Aorta (tissue), 5 donors: ENCODE measurements at regions not wholly inside any gene's neighbourhood (a gene's known extent, or its start where the extent isn't known, plus 50 kb on each side); places are given as distances from the start of the nearest gene placed in this dataset.

Experiments used
- ATAC-seq: fragments of 200-7000 bp; cut with Tn5 transposase; one replicate; pipeline ENCODE4 v1.9.1; 2022; ENCODE audit warnings: moderate library complexity; ENCODE audit not compliant: low FRiP score
- DNase-seq, 2 donors: peaks; one replicate each; pipeline ENCODE4 v3.0.0-alpha.2; 2020
- H3K27ac ChIP-seq, 2 donors: one replicate each; pipeline ENCODE4 v1.5.1; 2013; ENCODE audit warnings: low read length in 2 of 2, mild to moderate bottlenecking in 2 of 2, moderate library complexity in 2 of 2, control low read depth in 1 of 2, inconsistent platforms in 1 of 2, low read depth in 1 of 2
- H3K27me3 ChIP-seq, 2 donors: one replicate each; pipeline ENCODE4 v1.6.1; 2013; ENCODE audit warnings: control low read depth in 1 of 2, low read length in 1 of 2, mild to moderate bottlenecking in 1 of 2, moderate library complexity in 1 of 2; ENCODE audit not compliant: insufficient read depth in 2 of 2, control insufficient read depth in 1 of 2
- H3K36me3 ChIP-seq, 2 donors: one replicate each; pipeline ENCODE4 v1.6.1; 2013; ENCODE audit warnings: control low read depth in 1 of 2, low read length in 1 of 2, mild to moderate bottlenecking in 1 of 2; ENCODE audit not compliant: insufficient read depth in 2 of 2, control insufficient read depth in 1 of 2
- H3K4me1 ChIP-seq, 2 donors: one replicate each; pipeline ENCODE4 v1.6.1; 2013; ENCODE audit warnings: low read length in 2 of 2, control low read depth in 1 of 2, mild to moderate bottlenecking in 1 of 2, moderate library complexity in 1 of 2; ENCODE audit not compliant: insufficient read depth in 2 of 2, control insufficient read depth in 1 of 2
- H3K4me3 ChIP-seq, 2 donors: one replicate each; pipeline ENCODE4 v1.5.1; 2013; ENCODE audit warnings: low read length in 2 of 2, control low read depth in 1 of 2, mild to moderate bottlenecking in 1 of 2
- H3K9me3 ChIP-seq: one replicate; pipeline ENCODE4 v1.6.1; 2013; ENCODE audit warnings: mild to moderate bottlenecking, low read length; ENCODE audit not compliant: control insufficient read depth
- WGBS, 2 donors: extraction: QIAGEN DNeasy Blood & Tissue Kit; methylation state at CpG; one replicate each; pipeline ENCODE4 v1.1.7; 2013; 5-methylcytosine and 5-hydroxymethylcytosine counted together
- intact Hi-C, 2 donors: fragments of 100-400 bp; cut with DNase I; formaldehyde crosslinking; loops; one replicate each; pipeline versions ENCODE4 v1.14.2 to v1.15.0; 2022
- donor health status: healthy with polysubstance abuse.
- donor health status: Bipolar disorder and iron deficiency.
- donor health status: DM: no; HTN: no; CAD: no.
- donor health status: DM: no; HTN: no; CAD: no.
- donor health status: DM: yes; HTN: yes; CAD: no.

DNA sequence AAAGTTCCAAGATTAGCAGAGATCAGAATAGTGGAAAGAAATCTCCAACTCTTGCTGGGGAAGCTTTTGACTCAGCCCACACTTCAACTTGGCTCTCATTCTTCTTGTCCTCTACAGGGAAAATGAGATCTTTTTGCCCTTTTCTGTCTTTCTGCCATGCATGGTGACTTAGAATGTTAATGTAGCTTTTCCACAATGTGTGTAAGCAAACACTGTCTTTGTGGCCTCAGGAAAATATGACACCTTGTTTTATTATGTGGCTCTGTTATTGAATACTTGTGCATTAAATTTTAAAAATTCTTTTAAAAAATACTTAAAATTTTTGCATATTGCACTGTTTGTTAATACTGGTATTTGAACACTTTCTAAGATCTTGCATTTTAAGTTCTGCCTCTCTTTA lies 65.4 kb upstream of the WDR75 start:
- intact Hi-C loops, result no loop called here
- H3K4me3 ChIP-seq, result no peak overlapping the region
- no peak for ATAC-seq
- H3K4me1 ChIP-seq, result peaks cover 2 to 8% of the 10 kb centered on the region in 2 donors
- no peaks in the 10 kb centered on the region for H3K9me3 ChIP-seq
- no peak overlapping the region for H3K27ac ChIP-seq
- H3K36me3 ChIP-seq, result no peaks in the 10 kb centered on the region
- no peak for DNase-seq
- H3K27me3 ChIP-seq, result no peaks in the 10 kb centered on the region

DNA sequence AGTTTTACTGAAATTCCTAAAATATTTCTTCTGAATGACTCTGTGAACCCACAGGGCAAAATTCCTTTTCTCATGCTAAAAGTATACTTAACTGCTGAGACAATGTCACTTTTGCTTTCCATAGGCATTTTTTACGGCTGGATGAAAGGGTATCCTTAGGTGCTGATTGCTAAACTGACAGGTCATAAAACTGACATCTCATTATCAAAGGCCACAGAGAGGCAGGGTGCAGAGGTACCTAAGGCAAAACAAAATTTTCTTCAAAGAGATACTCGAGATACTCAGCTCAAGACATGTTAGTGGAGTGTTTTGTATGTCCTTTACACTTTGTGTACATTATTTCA lies 62.0 kb upstream of the WDR75 start:
- H3K36me3 ChIP-seq, result no peaks in the 10 kb centered on the region
- no peak overlapping the region for H3K27ac ChIP-seq
- H3K4me1 ChIP-seq, result peaks cover 2 to 5% of the 10 kb centered on the region in 2 donors
- H3K27me3 ChIP-seq, result no peaks in the 10 kb centered on the region
- no peaks in the 10 kb centered on the region for H3K9me3 ChIP-seq
- WGBS, 2 donors, result 23 to 27% methylated on average over 2 of the region's 2 CpGs
- DNase-seq (no peak), ATAC-seq (no peak)
- H3K4me3 ChIP-seq, result peak overlapping the region in 1 of 2 donors; percentile 18
- intact Hi-C loops, result no loop called here

DNA sequence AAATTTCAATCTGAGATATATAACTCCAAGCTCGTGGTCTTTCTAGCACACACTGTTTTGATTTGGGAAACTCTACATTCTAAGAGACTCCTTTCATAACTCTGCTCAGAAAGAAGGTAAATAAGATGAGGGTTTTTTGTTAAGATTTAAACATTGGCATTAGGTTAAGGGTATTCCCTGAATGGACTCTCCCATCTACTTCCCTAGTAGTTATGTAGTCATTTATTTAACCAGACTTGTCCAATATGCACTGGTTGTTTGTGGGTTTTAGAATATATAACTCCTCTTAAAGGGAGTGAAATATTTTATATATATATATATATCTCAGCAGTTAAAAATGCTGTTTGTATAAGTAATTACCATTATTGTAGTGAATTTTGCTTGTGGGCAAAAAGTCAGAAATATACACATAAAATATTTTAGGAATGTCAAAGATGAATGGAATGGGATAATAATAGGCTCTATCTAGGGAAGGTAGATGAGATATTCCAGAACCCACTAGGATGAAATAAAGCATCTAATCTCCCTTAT lies 61.5 kb upstream of the WDR75 start:
- intact Hi-C loops, result no loop called here
- 19 to 20% methylated on average over 1 of the region's 1 CpG for WGBS, 2 donors
- no peak for DNase-seq
- no peaks in the 10 kb centered on the region for H3K36me3 ChIP-seq
- peaks cover 2 to 5% of the 10 kb centered on the region in 2 donors for H3K4me1 ChIP-seq
- no peak for ATAC-seq
- no peaks in the 10 kb centered on the region for H3K9me3 ChIP-seq
- H3K27me3 ChIP-seq, result no peaks in the 10 kb centered on the region
- H3K4me3 ChIP-seq, result no peak overlapping the region
- no peak overlapping the region for H3K27ac ChIP-seq

DNA sequence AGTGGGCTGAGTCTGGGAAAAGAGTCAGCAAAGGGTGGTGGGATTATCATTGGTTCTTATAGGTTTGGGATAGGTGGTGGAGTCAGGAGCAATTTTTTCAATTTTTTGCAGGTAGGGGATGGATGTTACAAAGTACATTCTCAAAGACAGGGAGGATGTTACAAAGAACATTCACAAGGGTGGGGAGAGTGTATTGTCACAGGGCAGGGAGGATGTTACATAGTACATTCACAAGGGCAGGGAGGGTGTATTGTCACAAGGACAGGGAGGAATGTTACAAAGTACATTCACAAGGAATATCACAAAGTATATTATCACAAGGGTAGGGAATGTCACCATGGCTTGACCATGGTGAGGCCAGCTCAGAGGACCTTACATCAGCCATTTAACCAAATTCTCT lies 58.6 kb upstream of the WDR75 start:
- H3K4me3 ChIP-seq, result no peak overlapping the region
- H3K27ac ChIP-seq, result no peak overlapping the region
- intact Hi-C loops, result no loop called here
- no peaks in the 10 kb centered on the region for H3K9me3 ChIP-seq
- ATAC-seq, result no peak
- H3K27me3 ChIP-seq, result no peaks in the 10 kb centered on the region
- no peak for DNase-seq
- H3K4me1 ChIP-seq, result peaks cover 2 to 5% of the 10 kb centered on the region in 2 donors
- no peaks in the 10 kb centered on the region for H3K36me3 ChIP-seq

DNA sequence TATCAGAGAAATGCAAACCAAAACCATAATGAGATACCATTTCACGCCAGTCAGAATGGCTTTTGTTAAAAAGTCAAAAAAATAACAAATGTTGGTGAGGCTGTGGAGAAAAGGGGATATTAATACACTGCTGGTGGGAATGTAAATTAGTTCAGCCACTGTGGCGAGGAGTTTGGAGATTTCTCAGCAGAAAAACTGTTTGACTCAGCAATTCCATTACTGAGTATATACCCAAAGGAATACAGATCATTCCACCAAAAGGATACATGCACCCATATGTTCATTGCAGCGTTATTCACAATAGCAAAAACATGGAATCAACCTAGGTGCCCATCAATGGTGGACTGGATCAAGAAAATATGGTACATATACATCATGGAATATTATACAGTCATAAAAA lies 54.5 kb upstream of the WDR75 start:
- H3K4me3 ChIP-seq, result no peak overlapping the region
- H3K4me1 ChIP-seq, result no peaks in the 10 kb centered on the region
- 95 to 98% methylated on average over 3 of the region's 3 CpGs for WGBS, 2 donors
- intact Hi-C loops, result no loop called here
- H3K27me3 ChIP-seq, result no peaks in the 10 kb centered on the region
- ATAC-seq (no peak), DNase-seq (no peak)
- H3K9me3 ChIP-seq, result no peaks in the 10 kb centered on the region
- H3K27ac ChIP-seq, result no peak overlapping the region
- no peaks in the 10 kb centered on the region for H3K36me3 ChIP-seq

DNA sequence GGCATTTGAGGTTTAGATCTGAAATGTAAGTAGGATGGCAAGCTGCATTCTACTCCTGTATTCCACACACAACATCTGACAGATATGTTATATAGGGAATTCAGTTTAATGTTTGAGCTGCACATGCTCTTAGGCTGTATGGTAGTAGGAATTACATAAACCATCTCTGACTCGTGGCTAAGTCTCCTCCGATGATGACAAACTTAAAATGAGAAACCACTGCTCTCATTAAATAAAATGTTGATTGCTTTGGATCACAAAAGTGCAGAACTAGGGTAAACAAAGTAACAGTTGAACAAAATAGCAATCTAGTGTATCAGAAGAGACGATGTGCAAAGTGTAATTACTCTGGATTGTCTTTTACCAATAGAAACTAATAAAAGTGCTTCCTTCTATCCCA lies 50.1 kb upstream of the WDR75 start:
- Histone ChIP-seq H3K27ac (no peak overlapping the region), H3K9me3 (no peaks in the 10 kb centered on the region), H3K27me3 (no peaks in the 10 kb centered on the region), H3K4me3 (no peak overlapping the region), H3K4me1 (no peaks in the 10 kb centered on the region), H3K36me3 (no peaks in the 10 kb centered on the region)
- WGBS, 2 donors, result 71 to 79% methylated on average over 3 of the region's 3 CpGs
- intact Hi-C loops, result no loop called here
- DNase-seq (no peak), ATAC-seq (no peak)
